ENCODE measurements at regions not wholly inside any gene's neighbourhood (a gene's known extent, or its start where the extent isn't known, plus 50 kb on each side); places are given as distances from the start of the nearest gene placed in this dataset.

DNA sequence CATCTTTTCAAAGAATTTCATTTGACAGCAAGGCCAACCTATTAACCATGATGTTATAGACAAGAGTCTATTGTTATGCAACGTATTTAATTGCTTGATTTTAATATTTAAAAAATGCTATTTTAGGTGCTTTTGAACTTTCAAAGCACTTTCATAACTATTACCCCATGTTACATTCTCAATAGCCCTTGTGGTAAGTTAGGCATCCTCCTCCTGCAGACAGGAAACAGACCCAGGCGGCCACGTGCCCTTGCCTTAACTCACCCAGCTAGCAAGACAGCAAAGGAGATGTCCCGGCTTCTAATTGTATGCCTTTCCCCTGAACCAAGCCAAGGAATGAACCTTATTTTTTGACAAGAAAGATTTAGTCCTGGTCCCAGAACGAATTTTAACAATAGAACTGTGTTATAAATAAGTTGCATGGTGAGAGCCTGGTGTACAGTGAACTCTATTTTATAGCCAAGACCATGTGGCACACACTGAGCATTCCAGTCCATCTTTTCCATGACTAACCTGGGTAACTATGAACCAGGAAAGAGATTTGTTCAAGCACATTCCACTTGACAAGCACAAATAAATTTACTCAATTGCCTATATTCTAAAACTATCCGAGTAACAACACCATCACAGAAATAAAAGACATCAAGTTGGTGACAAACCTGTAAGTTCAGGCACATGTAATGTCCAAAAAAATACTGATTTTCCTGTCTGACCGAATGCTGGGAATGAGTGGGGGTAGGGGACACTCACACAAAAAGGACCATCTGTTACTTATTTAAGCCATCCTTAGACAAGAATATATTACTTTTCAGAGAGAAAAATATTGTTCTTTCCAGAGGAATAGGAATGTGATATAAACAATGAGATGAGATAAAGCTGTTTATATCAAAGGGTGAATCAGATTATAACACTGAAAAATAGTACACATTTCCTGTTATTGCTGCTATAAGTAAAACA lies 163.0 kb downstream of the EFNB2 start:
- H3K4me1 ChIP-seq = peaks cover 0 to 27% (median 25%) of the 10 kb centered on the region in 4 donors
- no peaks in the 10 kb centered on the region for H3K27me3 ChIP-seq
- DNase-seq = no peak
- no peaks in the 10 kb centered on the region for H3K36me3 ChIP-seq
- TF ChIP-seq POLR2AphosphoS5 (IDR thresholded peaks at IDR 0.05) (peak in 3 of 4 donors; percentile 36 to 56 (median 39)), EP300 (IDR thresholded peaks at IDR 0.05) (peak in 2 of 4 donors; percentile 10 to 38), POLR2A (IDR thresholded peaks at IDR 0.05) (no peak)
- TF ChIP-seq, protein P1, sequence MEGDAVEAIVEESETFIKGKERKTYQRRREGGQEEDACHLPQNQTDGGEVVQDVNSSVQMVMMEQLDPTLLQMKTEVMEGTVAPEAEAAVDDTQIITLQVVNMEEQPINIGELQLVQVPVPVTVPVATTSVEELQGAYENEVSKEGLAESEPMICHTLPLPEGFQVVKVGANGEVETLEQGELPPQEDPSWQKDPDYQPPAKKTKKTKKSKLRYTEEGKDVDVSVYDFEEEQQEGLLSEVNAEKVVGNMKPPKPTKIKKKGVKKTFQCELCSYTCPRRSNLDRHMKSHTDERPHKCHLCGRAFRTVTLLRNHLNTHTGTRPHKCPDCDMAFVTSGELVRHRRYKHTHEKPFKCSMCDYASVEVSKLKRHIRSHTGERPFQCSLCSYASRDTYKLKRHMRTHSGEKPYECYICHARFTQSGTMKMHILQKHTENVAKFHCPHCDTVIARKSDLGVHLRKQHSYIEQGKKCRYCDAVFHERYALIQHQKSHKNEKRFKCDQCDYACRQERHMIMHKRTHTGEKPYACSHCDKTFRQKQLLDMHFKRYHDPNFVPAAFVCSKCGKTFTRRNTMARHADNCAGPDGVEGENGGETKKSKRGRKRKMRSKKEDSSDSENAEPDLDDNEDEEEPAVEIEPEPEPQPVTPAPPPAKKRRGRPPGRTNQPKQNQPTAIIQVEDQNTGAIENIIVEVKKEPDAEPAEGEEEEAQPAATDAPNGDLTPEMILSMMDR (IDR thresholded peaks at IDR 0.05) = no peak
- H3K27ac ChIP-seq = peak overlapping the region in 3 of 4 donors; percentile 20 to 75 (median 64)
- intact Hi-C loops (cut with DNase I) = no loop called here
- H3K4me3 ChIP-seq = no peak overlapping the region
- WGBS, 2 donors = 50 to 73% methylated on average over 7 of the region's 7 CpGs
- H3K9me3 ChIP-seq = no peaks in the 10 kb centered on the region

GRCh38 chr13:106371024-106371423 lies 164.4 kb downstream of the EFNB2 start:
- Histone ChIP-seq H3K4me1 (peaks cover 0 to 27% (median 25%) of the 10 kb centered on the region in 4 donors), H3K4me3 (no peak overlapping the region), H3K36me3 (no peaks in the 10 kb centered on the region), H3K9me3 (no peaks in the 10 kb centered on the region), H3K27me3 (no peaks in the 10 kb centered on the region), H3K27ac (no peak overlapping the region)
- no peak for TF ChIP-seq POLR2A (IDR thresholded peaks at IDR 0.05)
- TF ChIP-seq EP300 (IDR thresholded peaks at IDR 0.05) = no peak
- no peak for TF ChIP-seq POLR2AphosphoS5 (IDR thresholded peaks at IDR 0.05)
- TF ChIP-seq, protein P1 (IDR thresholded peaks at IDR 0.05) = no peak
- DNase-seq = no peak
- intact Hi-C loops (cut with DNase I) = no loop called here
- WGBS, 2 donors = 92 to 97% methylated on average over 5 of the region's 5 CpGs

DNA sequence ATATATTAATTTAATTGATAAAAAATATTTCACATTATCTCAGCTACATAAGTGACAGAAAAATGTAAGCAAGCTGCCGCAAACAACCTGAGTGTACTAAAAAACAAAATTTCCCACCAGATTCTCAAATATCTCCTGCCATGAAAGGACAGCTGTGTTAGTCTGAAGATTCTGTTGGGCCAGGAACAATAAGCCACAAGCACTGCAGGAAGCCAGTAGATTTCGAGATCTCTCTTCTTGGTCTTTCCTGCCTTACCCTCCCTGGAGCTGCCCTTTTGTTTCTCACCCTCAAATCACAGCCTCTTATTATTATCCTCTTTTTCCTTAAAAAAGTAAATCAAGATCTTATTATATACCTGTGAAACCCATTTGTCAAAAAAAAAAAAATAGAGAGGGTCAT lies 165.6 kb downstream of the EFNB2 start:
- TF ChIP-seq POLR2AphosphoS5 (IDR thresholded peaks at IDR 0.05) = no peak
- no peak for TF ChIP-seq POLR2A (IDR thresholded peaks at IDR 0.05)
- TF ChIP-seq EP300 (IDR thresholded peaks at IDR 0.05) = no peak

DNA sequence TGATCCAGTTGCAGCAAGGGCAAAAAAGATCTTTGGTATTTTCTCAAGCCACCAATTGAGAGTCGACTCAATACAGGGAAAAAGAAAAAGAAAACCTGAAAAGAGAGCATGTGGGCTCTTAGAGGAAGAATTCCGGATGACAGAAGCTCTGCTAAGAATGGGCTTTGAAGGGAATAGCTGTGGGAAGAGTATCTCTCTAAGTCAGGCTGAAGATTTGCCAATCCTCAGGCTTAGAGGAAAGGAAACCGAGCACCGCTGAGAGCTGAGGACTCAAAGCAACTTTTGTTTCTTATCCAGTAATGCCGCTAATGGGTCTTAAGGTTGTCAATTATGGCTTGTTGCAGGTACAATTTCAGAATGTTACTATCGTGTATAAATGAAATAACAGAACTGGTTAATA lies 166.4 kb downstream of the EFNB2 start:
- DNase-seq = no peak
- intact Hi-C loops (cut with DNase I) = no loop called here
- no peaks in the 10 kb centered on the region for H3K36me3 ChIP-seq
- no peaks in the 10 kb centered on the region for H3K27me3 ChIP-seq
- H3K27ac ChIP-seq = no peak overlapping the region
- WGBS, 2 donors = 89 to 93% methylated on average over 6 of the region's 6 CpGs
- no peaks in the 10 kb centered on the region for H3K9me3 ChIP-seq
- peaks cover 0 to 24% (median 22%) of the 10 kb centered on the region in 4 donors for H3K4me1 ChIP-seq
- TF ChIP-seq POLR2AphosphoS5 (IDR thresholded peaks at IDR 0.05) (no peak), POLR2A (IDR thresholded peaks at IDR 0.05) (no peak)
- no peak overlapping the region for H3K4me3 ChIP-seq

More for the DNA sequence above, 165.6 kb downstream of the EFNB2 start:
- H3K4me1 ChIP-seq = peaks cover 0 to 27% (median 24%) of the 10 kb centered on the region in 4 donors
- H3K4me3 ChIP-seq = no peak overlapping the region
- WGBS, 2 donors = 80 to 89% methylated on average over 2 of the region's 2 CpGs
- no peaks in the 10 kb centered on the region for H3K36me3 ChIP-seq
- no peak for DNase-seq
- no peaks in the 10 kb centered on the region for H3K27me3 ChIP-seq
- H3K27ac ChIP-seq = no peak overlapping the region
- intact Hi-C loops (cut with DNase I) = no loop called here
- H3K9me3 ChIP-seq = no peaks in the 10 kb centered on the region

DNA sequence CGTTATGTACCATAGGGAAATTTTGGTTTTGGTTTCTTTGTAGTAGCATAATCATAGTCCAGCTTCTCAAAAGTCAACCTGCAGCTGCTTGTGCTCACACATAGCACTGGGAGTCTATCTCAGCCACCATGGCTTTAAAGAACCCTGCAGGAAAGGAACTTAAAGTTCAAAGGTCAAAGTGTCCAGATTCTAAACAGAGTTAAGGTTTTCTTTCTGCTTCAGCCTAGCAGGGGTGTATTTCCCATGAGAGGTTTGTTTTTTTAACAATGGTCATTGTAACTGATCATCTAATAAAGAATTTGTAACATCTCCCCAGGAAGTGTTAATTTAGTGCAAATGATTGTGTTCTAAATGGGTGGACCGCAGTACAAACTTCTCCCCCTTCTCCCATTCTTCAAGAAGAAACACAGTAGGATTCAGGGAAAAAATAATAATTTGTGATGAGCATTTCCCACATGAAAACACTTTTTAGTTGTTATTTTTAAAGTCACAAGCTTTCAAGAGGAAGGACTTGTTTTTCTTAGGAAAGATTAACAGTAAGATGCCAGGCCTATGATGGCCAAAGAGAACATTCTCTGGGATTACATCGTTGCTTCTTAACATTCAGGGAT lies 168.0 kb downstream of the EFNB2 start:
- intact Hi-C loops (cut with DNase I) = no loop called here
- H3K9me3 ChIP-seq = no peaks in the 10 kb centered on the region
- 76 to 89% methylated on average over 3 of the region's 3 CpGs for WGBS, 2 donors
- no peaks in the 10 kb centered on the region for H3K27me3 ChIP-seq
- H3K4me3 ChIP-seq = no peak overlapping the region
- no peak for DNase-seq
- H3K27ac ChIP-seq = no peak overlapping the region
- peaks cover 0 to 10% (median 7%) of the 10 kb centered on the region in 4 donors for H3K4me1 ChIP-seq
- TF ChIP-seq, protein P1 (IDR thresholded peaks at IDR 0.05) = no peak
- TF ChIP-seq POLR2AphosphoS5 (IDR thresholded peaks at IDR 0.05) (no peak), EP300 (IDR thresholded peaks at IDR 0.05) (no peak), POLR2A (IDR thresholded peaks at IDR 0.05) (no peak)
- H3K36me3 ChIP-seq = no peaks in the 10 kb centered on the region
